ENCODE measurements at regions not wholly inside any gene's neighbourhood (a gene's known extent, or its start where the extent isn't known, plus 50 kb on each side); places are given as distances from the start of the nearest gene placed in this dataset.

- no peak for ATAC-seq
These were observed 238.4 kb downstream of the BUD13 start for GRCh38 chr11:116534270-116534975.

GRCh38 chr11:116533186-116533825, 239.5 kb downstream of the BUD13 start:
- no peaks in the 10 kb centered on the region for H3K4me1 ChIP-seq
- no peaks in the 10 kb centered on the region for H3K36me3 ChIP-seq
- DNase-seq = no peak
- H3K9me3 ChIP-seq = peaks cover 0 to 7% of the 10 kb centered on the region in 2 donors
- ATAC-seq = no peak
- H3K4me3 ChIP-seq = no peak overlapping the region
- peaks cover 7 to 78% of the 10 kb centered on the region in 2 donors for H3K27me3 ChIP-seq
- intact Hi-C loops (cut with DNase I) = no loop called here
- TF ChIP-seq CTCF (IDR thresholded peaks at IDR 0.05) = no peak
- no peak overlapping the region for H3K27ac ChIP-seq

More at GRCh38 chr11:116534270-116534975, 238.4 kb downstream of the BUD13 start:
- TF ChIP-seq CTCF (IDR thresholded peaks at IDR 0.05) = no peak
- Histone ChIP-seq H3K27me3 (peaks cover 7 to 81% of the 10 kb centered on the region in 2 donors), H3K9me3 (peaks cover 0 to 7% of the 10 kb centered on the region in 2 donors), H3K4me1 (no peaks in the 10 kb centered on the region), H3K36me3 (no peaks in the 10 kb centered on the region), H3K27ac (no peak overlapping the region), H3K4me3 (no peak overlapping the region)
- no peak for DNase-seq
- intact Hi-C loops (cut with DNase I) = no loop called here

- Histone ChIP-seq H3K9me3 (peaks cover 0 to 7% of the 10 kb centered on the region in 2 donors), H3K27ac (no peak overlapping the region), H3K27me3 (peaks cover 7 to 76% of the 10 kb centered on the region in 2 donors), H3K4me3 (no peak overlapping the region), H3K36me3 (no peaks in the 10 kb centered on the region), H3K4me1 (no peaks in the 10 kb centered on the region)
- DNase-seq (no peak), ATAC-seq (no peak)
- TF ChIP-seq CTCF (IDR thresholded peaks at IDR 0.05) = no peak
- intact Hi-C loops (cut with DNase I) = no loop called here
These were observed 240.7 kb downstream of the BUD13 start for GRCh38 chr11:116532066-116532465.

GRCh38 chr11:116530705-116531104, 242.1 kb downstream of the BUD13 start:
- TF ChIP-seq CTCF (IDR thresholded peaks at IDR 0.05) = no peak
- H3K9me3 ChIP-seq = peaks cover 0 to 7% of the 10 kb centered on the region in 2 donors
- intact Hi-C loops (cut with DNase I) = no loop called here

GRCh38 chr11:116529271-116529670, 243.5 kb downstream of the BUD13 start:
- TF ChIP-seq CTCF (IDR thresholded peaks at IDR 0.05) = no peak
- Histone ChIP-seq H3K4me3 (no peak overlapping the region), H3K27me3 (peaks cover 7 to 59% of the 10 kb centered on the region in 2 donors), H3K4me1 (no peaks in the 10 kb centered on the region), H3K9me3 (peaks cover 0 to 7% of the 10 kb centered on the region in 2 donors), H3K36me3 (no peaks in the 10 kb centered on the region), H3K27ac (no peak overlapping the region)
- no peak for ATAC-seq
- DNase-seq = no peak
- intact Hi-C loops (cut with DNase I) = no loop called here

More at GRCh38 chr11:116530705-116531104, 242.1 kb downstream of the BUD13 start:
- Histone ChIP-seq H3K36me3 (no peaks in the 10 kb centered on the region), H3K27me3 (peaks cover 7 to 71% of the 10 kb centered on the region in 2 donors), H3K27ac (no peak overlapping the region), H3K4me3 (no peak overlapping the region), H3K4me1 (no peaks in the 10 kb centered on the region)
- DNase-seq = no peak
- ATAC-seq = no peak
